NCI-H1105 treated with DMSO at 0.1 percent for 48 hours (cell line): ENCODE measurements at regions not wholly inside any gene's neighbourhood (a gene's known extent, or its start where the extent isn't known, plus 50 kb on each side); places are given as distances from the start of the nearest gene placed in this dataset.
"Not testable (repeated sequence)": the region's sequence is repeated elsewhere in the genome, so short reads cannot be mapped to it uniquely, and the experiment has no call there.

ENCODE experiments used
- DNase-seq: peaks from one replicate; lab custom pipeline; 2025; lab: John Stamatoyannopoulos, UW

DNA sequence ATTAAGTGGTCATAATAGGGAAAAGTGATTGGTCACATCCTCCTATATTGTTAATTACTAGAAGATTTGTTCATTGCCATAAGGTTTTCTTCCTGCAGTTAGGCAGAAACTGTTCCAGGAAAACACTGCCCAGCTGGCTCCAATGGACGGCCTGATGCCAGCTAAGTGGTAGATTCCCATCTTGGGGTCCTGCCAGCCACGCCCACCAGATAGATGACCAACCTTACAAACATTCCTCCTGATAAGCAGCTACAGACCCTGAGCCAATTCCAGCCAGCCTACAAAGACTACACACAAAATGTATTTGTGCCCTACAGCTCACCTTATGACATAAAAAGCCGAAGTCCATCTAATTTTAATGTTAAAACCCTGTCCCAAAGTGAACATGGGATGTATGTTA is 685.9 kb upstream of the USP15 start:
- no peak for DNase-seq

DNA sequence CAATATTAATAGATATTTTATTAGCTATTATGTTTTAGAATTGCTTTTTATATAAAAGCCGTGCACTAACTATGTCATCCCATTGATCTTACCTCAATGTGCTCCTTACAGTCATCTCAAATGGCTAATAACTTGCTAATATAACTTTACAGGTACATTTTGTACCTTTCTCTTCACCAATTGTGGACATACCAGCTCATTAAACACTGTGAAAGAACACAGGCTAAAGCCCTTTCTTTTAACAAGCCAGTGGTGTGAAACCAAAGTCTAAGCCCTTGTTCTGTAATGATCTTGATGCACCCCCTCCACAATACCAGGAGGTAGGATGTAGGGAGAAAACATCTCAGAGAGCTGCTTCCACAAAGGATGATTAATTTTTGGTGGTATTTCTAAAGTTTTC is 675.3 kb upstream of the USP15 start:
- DNase-seq = no peak

DNA sequence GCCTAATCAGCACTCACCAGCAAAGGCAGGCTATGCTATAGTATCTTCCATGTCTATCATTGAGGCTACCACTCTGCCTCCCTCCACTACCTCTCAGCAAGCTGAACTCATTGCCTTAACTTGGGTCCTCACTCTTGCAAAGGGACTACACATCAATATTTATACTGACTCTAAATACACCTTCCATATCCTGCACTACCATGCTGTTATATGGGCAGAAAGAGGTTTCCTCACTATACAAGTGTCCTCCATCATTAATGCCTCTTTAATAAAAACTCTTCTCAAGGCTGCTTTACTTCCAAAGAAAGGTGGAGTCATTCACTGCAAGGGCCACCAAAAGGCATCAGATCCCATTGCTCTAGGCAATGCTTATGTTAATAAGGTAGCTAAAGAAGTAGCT is 669.3 kb upstream of the USP15 start:
- not testable (repeated sequence) for DNase-seq

DNA sequence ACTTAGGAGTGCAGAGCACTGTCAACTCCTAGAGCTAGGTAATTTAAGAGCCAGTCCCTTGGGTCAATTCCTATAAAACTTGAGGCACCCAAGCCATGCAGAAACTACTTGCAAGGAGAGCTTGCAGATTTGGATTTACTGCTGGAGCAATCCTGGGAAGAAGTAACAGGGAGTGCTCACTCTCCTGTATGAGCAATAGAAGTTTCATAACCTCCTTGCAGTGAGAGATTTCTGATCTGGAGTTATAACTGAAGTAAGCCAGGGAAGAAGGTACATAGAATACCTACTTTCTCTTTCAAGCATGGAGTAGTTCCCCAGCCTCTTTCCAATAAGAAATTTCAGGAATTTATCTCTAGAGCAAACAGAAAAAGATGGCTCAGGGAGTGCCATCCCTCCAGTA is 650.1 kb upstream of the USP15 start:
- DNase-seq = no peak

DNA sequence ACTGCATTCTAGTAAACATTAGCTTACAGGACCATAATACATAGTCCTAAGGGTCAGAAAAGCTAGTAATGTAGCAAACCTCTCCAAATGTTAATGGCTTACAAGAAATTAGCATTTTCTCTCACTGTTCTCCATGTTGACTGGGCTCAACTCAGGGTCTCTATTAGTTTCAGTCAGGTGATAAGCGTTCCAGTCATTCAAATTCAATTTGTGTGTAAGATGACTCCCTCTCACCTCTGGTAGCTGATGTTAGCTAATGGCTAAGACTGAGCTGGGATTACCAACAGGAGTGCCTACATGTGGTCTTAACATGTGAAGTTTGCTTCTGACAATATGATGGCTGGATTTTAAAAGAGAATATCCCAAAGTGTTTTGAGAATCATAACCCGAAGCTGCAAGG is 630.5 kb upstream of the USP15 start:
- no peak for DNase-seq

DNA sequence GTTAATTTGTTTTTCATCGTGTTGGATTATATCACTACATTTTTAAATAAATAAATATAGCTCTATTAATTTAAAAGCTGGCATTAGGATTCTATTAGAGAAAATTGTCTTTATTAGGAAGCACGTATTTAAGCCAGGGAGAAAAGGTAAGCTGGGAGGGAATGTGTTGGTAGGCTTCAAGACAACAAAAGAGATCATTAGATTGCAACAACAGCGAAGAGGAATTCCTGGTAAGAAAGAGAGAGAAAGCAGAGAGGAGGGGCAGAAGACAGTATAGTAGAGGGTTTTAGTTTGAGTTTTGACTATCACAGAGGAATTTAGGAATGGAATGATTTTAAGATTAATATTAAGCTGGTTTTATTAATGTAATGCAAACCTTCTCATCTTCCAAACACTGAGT is 613.6 kb upstream of the USP15 start:
- DNase-seq = no peak

DNA sequence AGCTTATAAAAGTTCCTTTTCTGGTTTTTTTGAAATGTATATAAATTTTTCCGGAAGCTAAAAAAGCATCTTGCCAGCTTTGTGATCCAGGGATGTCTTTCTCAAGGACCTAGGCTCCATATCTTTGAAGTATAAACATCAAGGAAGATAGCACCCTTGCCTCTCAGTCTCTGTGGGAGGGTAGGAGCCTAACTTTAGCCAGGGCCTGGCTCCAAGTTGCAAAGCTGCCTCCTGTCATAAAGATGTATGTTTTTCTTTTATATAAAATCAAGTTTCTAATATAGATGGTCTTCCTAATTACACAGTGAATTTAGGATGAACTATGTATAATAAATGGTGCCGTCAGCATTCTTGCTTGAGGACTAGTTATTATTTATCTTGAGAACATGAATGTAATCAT is 612.6 kb upstream of the USP15 start:
- DNase-seq = no peak

DNA sequence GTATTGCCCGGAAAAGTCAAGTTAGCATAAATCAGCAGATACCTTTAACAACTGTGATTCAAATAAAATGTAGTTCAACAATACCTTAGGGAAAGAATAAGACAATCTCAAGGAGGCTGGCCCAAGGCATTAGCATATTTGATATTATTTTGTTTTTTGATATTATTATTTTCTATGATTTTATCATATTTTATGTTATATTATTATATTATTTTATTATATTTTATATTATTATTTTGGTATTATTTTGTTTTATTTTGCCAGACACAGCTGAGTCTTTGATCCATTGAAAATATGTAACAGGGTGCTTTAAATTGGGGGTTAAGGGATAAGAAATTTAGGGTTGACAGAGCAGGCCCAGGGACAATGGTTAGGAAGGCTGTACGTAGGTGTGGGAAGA is 607.9 kb upstream of the USP15 start:
- DNase-seq = no peak

DNA sequence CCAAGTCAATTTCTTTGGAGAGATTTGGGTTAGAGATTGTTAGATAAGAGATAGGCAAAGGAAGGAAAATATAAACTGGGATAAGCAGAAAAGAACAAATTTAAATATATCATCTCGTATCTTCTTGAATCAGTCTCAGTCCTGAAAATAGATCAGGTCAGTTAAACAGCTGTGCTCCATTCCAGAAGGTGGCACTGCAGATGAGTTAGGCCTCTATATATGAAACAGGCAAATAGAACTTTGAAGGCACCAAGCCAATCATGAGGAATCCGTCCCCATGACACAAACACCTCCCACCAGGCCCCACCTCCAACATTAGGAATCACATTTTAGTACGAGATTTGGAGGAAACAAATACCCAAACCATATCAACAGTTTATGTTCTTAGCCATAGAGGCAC is 605.5 kb upstream of the USP15 start:
- DNase-seq = no peak

DNA sequence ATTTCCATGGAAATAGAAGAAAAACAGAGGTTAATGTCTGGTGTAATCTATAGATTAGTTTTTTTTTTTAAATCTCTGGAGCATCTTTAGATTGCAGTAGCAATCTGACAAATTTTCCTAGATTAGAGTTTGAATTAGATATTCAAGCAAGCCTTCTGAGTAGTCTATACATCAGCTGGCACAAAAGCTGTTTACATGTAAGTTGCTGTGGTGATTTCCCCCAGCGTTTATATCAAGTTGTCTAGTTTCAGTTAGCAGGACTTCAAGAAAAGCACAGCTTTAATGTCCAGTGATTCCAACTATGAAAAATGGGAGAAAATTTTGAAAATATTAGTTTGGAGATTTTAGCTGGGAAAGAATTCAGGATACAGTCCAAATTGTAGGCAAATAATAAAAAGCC is 605.0 kb upstream of the USP15 start:
- DNase-seq = no peak

DNA sequence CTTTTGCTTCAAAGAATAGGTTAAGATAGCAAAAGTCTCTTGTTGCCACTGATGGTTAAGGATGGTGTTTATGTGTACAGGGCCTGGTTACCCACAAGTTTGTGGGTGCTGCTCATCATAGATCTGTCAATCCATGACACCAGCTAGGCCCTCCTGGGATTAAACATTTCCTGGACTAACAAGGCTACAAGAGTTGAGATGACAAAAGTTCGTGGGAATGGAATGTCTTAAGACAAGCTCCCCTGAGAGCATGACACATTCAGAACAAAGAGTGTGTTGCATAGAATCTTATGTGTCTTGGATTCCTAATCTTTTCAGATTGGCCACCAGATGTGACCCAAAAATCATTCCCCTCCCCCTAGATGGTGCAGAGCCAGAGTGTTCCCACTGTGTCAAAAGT is 592.5 kb upstream of the USP15 start:
- DNase-seq = no peak

DNA sequence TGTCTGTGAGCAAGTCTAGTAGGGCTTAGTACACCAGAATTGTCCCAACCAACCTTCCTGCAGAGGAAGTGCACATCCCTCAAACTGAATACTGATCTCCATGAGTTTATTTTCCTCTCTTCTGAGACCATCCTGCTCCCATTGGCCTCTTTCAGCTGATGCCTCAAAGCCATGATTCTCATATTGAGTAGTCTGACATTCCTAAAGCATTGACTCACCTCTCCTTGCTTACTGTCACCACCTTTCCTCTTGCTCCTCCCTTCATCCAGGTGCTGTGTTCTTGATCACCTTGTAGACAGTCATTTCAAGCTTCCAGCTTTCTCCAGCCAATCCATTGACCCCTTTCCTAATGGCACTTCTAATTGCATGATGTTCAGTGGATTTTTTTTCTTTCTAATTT is 583.7 kb upstream of the USP15 start:
- no peak for DNase-seq

DNA sequence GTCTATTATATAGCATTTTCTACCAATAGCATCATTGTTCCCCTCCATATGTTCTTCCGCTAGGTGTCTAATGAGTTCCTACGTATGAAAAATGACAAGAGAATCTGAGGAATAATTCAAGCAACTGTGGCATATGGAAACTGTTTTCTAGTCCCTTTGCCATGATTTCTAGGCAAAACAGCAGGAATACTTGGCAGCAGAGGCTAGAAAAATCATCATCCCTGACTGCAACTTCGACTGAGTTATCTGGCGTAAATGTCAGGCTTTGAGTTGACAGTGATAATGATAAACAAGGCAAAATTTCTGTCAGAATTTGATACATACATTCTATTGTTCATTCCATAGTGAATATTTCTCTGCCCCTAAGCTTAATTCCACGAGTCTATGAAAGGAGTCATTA is 572.8 kb upstream of the USP15 start:
- DNase-seq = no peak

DNA sequence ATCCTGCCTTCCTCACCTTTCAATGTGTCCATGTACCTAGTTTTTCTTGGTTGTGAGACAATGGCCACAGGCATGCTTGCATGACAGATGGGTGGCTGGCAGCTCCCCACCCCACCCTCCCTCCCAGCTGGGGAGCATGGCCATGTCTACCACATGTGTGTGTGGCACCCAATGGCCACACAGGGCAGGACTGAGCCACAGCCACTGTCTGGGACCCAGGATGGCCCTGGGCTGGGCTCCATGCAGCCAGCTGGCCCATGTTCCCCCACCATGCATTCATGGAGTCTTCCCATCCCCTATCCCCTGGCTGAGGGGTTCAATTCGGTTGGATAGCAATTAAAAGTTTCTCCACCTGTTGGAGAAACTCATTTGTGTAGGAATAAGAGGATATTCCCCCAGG is 566.0 kb upstream of the USP15 start:
- no peak for DNase-seq

DNA sequence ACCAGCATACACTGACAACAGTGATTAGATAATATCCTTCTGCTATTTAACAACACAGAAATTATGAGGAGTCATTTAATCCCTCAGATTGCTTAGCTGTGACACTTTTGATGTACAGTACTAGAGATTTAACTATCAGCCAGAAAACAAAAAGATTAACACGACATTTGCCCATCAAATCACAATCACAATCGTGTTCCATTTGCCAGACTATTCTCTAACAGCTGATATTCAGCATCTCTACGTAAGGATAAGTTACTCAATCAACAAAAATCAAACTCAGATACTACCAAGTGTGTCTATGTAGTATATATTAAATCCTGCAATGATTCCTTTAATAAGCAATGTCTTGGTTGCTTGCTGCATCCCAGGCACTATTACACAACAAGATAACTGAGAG is 558.7 kb upstream of the USP15 start:
- no peak for DNase-seq

DNA sequence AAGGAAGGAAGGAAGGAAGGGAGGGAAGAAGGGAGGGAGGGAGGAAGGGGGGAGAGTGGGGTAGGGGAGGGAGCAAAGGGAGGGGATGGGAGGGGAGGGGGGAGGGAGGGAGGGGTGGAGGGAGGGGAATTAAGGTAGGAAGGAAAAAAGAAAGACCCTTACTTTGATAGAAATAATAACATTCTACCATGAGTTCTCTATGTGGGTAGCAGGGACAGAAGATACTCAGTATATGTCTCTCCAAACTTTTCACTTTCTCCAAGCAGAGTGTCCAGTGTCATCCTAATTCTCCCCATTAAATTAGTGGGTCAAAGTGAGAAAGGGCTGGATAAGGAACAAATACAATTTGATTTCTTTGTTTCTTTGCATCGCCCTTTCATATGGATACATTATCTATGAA is 553.4 kb upstream of the USP15 start:
- no peak for DNase-seq

DNA sequence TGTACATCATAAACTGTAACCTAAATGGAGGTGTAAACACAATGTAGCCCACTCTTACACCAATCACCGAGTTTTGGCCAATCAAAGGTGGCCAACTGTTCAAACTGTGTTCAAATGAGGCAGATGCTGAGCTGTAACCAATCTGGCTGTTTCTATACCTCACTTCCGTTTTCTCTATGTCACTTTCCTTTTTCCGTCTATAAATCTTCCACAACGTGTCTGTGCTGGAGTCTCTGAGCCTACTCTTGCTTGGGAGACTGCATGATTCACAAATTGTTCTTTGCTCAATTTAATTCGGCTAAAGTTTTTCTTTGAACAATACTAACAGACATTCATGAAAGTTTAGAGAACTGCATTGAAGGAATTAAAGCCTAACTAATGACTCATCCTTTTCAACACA is 547.1 kb upstream of the USP15 start:
- no peak for DNase-seq

DNA sequence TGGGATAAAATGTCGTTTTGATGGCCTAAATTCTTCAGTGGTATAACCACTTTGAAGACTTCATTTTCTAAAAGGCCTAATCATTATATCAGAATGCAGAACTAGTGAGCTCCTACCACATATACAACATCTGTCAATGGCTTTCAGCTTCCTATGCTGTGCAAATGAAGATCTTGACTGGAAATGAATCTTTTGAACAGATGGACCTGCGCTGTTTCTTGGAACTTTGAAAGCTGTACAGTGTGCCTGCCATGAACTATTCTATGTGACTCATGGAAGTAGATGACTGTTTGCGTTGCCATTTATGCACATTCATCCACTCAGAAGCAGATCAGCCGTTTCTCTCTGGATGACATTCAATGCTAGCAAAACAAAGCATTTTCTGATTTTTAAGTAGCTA is 542.2 kb upstream of the USP15 start:
- no peak for DNase-seq

DNA sequence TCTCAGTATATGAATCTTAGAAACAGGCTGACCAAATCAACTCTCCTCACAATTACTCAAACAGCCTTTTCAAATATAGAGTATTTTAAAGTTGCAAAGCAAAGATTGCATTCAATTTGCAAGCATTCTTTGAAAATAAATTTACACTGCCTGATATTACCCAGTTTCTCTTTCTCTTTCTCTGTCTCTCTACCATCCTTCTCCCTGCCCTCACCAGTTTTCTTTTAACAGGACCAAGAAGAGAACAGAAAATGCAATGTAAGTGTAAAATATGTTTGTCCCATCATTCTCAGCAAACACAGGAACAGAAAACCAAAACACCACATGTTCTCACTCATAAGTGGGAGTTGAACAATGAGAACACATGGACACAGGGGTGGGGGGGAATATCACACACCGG is 520.3 kb upstream of the USP15 start:
- no peak for DNase-seq

DNA sequence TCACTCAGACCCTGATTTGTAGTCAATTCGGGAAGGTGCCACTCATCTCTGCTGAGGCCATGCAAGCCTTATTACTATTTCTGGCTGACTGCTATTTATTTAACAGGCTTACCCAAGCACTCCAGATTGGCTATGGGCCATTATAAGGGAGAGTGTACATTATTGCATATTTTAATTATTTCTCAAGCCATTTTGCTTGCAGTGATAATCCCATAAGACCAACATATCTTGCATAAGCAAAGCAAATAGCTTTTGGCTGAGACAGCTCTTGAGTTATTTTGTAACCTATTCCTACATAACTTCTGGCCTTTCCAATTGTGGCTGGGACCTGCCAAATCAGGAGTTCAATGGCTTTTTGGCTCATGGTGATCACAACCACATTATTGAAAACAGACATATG is 509.6 kb upstream of the USP15 start:
- DNase-seq = no peak

DNA sequence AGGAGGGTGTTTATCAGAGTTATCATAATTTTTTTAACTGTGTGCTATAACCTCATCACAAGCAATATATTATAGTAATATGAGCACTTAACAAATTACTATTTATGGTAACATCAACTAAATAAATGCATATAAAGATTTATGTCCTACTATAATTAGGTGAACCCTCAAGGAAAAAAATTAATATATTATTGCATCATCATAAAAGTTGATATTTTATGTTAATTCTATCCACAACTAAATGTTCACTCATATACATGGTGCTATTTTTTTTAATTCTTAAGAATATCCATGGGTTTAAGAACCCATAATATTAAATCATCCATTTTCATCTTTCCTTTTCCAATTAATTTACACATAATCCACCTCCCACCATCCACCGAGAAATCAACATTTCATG is 506.0 kb upstream of the USP15 start:
- DNase-seq = no peak

DNA sequence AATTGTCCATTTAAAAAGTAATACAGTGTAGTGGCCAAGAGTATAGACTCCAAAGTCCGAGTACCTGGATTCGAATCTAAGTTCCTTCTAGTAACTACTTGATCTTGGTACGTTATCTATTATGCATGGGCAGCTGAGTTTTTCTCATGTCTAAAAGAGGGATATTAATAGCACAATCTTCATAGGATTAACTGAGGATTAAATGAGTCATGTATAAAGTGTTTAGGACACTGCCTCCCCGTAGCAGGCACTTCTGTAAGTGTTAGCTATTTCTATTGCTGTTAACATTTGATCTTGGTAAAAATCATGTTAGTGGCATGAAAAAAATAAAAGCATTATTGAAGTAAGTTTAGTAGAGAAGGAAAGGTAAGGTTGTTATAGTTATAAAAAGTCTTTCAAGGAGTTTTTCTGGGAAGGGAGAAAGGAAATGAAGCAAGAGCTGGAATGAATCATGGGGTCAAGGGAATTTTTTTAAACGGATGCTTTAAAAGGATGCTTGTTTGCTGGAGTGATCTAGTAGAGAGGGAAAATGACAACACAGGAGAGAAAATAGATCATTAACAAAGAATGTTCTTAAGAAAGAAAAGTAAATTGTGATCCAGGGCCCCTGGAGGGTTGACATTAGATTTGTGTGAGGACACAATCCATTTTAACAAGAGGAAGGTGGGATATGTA is 502.2 kb upstream of the USP15 start:
- DNase-seq = no peak

DNA sequence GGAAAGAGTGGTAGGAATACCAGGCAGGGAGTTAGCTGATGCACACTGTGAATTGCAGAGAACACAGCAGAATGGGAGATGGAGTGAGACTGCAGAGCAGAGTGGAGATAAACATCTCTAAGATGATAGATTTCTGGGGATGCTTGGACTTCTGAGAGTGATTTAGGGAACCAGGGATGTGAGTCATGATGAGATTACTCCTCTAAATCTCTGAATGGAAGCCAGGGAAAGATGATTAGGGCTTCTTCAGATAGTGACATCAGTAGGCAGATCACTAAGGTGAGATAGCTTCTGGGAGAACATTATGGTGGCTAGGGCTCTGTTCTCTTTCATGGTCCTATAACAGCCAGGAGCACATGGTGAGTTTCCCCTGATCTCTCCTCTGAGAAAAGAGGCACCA is 501.5 kb upstream of the USP15 start:
- no peak for DNase-seq

DNA sequence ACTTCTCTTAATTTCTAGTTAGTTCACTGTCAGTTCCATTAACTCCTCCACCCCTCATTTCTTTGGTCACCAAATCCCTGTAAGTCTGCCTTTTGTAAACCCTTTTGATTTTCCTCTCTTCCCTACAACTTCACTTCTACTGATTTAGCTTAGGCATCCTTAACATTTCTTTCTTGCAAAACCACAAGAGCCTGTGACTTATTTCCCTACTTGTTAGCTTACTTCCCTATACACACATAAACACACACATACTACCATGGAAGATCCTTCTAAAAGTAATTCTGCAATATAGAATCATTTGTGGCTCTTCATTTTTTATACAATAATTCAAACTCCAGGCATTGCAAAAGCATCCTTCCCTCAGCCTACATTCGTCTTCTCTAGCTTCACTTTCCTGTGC is 494.3 kb upstream of the USP15 start:
- no peak for DNase-seq

DNA sequence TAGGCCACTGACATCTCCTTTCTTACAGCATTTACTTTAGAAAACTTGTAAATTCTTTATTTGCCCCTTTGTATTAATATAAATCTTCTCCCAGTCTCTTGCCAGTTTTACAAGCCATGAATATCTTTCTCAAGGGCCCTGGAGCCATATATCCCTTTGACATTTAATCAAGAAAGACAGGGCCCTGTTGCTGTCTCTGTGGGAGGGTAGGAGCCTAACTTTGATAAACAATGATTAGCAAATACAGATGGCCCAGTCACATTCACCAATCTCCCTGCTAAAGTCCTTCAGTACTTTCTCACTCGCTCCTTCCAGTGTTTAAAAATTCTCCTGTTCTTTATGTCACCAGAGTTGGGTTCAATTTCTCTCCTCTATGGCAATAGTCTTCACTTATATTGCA is 479.8 kb upstream of the USP15 start:
- no peak for DNase-seq
